Fibroblast of lung (primary cell): ENCODE measurements at regions not wholly inside any gene's neighbourhood (a gene's known extent, or its start where the extent isn't known, plus 50 kb on each side); places are given as distances from the start of the nearest gene placed in this dataset.
A peak's percentile ranks its signal among the peaks of the same experiment; 100 is the strongest.

ENCODE experiments used
- DNase-seq, 2 donors: peaks; one replicate each; pipeline versions ENCODE4 v3.0.0 to v3.0.0-alpha.2; 2010; ENCODE audit warnings: low read depth in 2 of 2
- H2AFZ ChIP-seq: 2 replicates; pipeline ENCODE4 v1.5.1; 2012; ENCODE audit warnings: low read length, control low read depth, inconsistent platforms
- H3K27ac ChIP-seq: 2 replicates; pipeline ENCODE4 v1.5.1; 2011; ENCODE audit warnings: low read length, control low read depth; ENCODE audit not compliant: insufficient read depth
- H3K27me3 ChIP-seq: 2 replicates; pipeline ENCODE4 v1.5.1; 2011; ENCODE audit warnings: mild to moderate bottlenecking, low read length; ENCODE audit not compliant: control insufficient read depth, insufficient read depth
- H3K36me3 ChIP-seq: 2 replicates; pipeline ENCODE4 v1.5.1; 2011; ENCODE audit warnings: low read length; ENCODE audit not compliant: control insufficient read depth, insufficient read depth
- H3K4me1 ChIP-seq: 2 replicates; pipeline ENCODE4 v1.5.1; 2011; ENCODE audit warnings: low read length; ENCODE audit not compliant: control insufficient read depth, insufficient read depth; ENCODE audit errors: extremely low read depth
- H3K4me2 ChIP-seq: 2 replicates; pipeline ENCODE4 v1.5.1; 2011; ENCODE audit warnings: low read length, control low read depth; ENCODE audit not compliant: insufficient read depth; ENCODE audit errors: extremely low read depth
- H3K4me3 ChIP-seq, 4 experiments: fragments of 200-600 bp in 1 of 4; sonication (generic) in 1 of 4; replicated peaks in 1 of 4; 2 replicates each; pipeline ENCODE4 v1.5.1; 2011 to 2016; ENCODE audit warnings: low read length in 4 of 4, low read depth in 3 of 4, mild to moderate bottlenecking in 3 of 4, control low read depth in 2 of 4, inconsistent platforms in 1 of 4, mixed read lengths in 1 of 4; ENCODE audit not compliant: insufficient read depth in 1 of 4; ENCODE audit errors: control extremely low read depth in 1 of 4
- H3K79me2 ChIP-seq: 2 replicates; pipeline ENCODE4 v1.5.1; 2012; ENCODE audit warnings: mild to moderate bottlenecking, low read length, inconsistent platforms; ENCODE audit not compliant: control insufficient read depth, insufficient read depth
- H3K9ac ChIP-seq: 2 replicates; pipeline ENCODE4 v1.5.1; 2011; ENCODE audit warnings: mild to moderate bottlenecking, low read length, control low read depth; ENCODE audit not compliant: insufficient read depth
- H3K9me3 ChIP-seq: 2 replicates; pipeline ENCODE4 v1.5.1; 2012; ENCODE audit warnings: low read depth, low read length; ENCODE audit not compliant: control insufficient read depth, insufficient read depth
- H4K20me1 ChIP-seq: 2 replicates; pipeline ENCODE4 v1.5.1; 2011; ENCODE audit warnings: low read length; ENCODE audit not compliant: control insufficient read depth, insufficient read depth; ENCODE audit errors: extremely low read depth
- CTCF ChIP-seq, 2 donors: IDR thresholded peaks in 1 of 2; conservative IDR thresholded peaks in 1 of 2; 1 replicate in 1 of 2; 2 replicates in 1 of 2; pipeline ENCODE4 v1.5.1; 2011 to 2012; ENCODE audit warnings: low read length in 2 of 2, control low read depth in 1 of 2, inconsistent platforms in 1 of 2, low read depth in 1 of 2, mild to moderate bottlenecking in 1 of 2
- EZH2 ChIP-seq: IDR thresholded peaks from 2 replicates; pipeline ENCODE4 v1.5.1; 2012; ENCODE audit warnings: low read length, control low read depth, mild to moderate bottlenecking; ENCODE audit errors: missing control alignments

GRCh38 chr10:91036807-91037411 is 116.0 kb upstream of the ANKRD1 start:
- H2AFZ ChIP-seq: no peak overlapping the region
- peak; percentile 12 to 66 for DNase-seq
- no peak for TF ChIP-seq CTCF (conservative IDR thresholded peaks at IDR 0.05 in 1 of 2, IDR thresholded peaks at IDR 0.05 in 1 of 2; ENCODE audit: low read depth in 1 of 2, low read length in 2 of 2)
- no peaks in the 10 kb centered on the region for H3K4me1 ChIP-seq
- H3K4me2 ChIP-seq: no peak overlapping the region
- no peaks in the 10 kb centered on the region for H4K20me1 ChIP-seq
- H3K79me2 ChIP-seq: no peaks in the 10 kb centered on the region
- no peaks in the 10 kb centered on the region for H3K36me3 ChIP-seq
- no peaks in the 10 kb centered on the region for H3K27me3 ChIP-seq
- H3K9me3 ChIP-seq: no peaks in the 10 kb centered on the region
- no peak overlapping the region for H3K27ac ChIP-seq
- H3K9ac ChIP-seq: no peak overlapping the region
- no peak overlapping the region for H3K4me3 ChIP-seq

GRCh38 chr10:91038971-91039370 is 118.1 kb upstream of the ANKRD1 start:
- TF ChIP-seq EZH2 (no peak), CTCF (conservative IDR thresholded peaks at IDR 0.05 in 1 of 2, IDR thresholded peaks at IDR 0.05 in 1 of 2; ENCODE audit: low read depth in 1 of 2, low read length in 2 of 2) (no peak)
- H3K36me3 ChIP-seq: no peaks in the 10 kb centered on the region
- H3K4me2 ChIP-seq: no peak overlapping the region
- no peaks in the 10 kb centered on the region for H3K79me2 ChIP-seq
- H4K20me1 ChIP-seq: no peaks in the 10 kb centered on the region
- H3K4me3 ChIP-seq: no peak overlapping the region
- H3K27me3 ChIP-seq: no peaks in the 10 kb centered on the region
- H3K27ac ChIP-seq: no peak overlapping the region
- no peak overlapping the region for H3K9ac ChIP-seq
- no peak for DNase-seq
- no peaks in the 10 kb centered on the region for H3K9me3 ChIP-seq
- H2AFZ ChIP-seq: no peak overlapping the region
- H3K4me1 ChIP-seq: no peaks in the 10 kb centered on the region

GRCh38 chr10:91040343-91040742 is 119.5 kb upstream of the ANKRD1 start:
- H3K4me2 ChIP-seq: no peak overlapping the region
- no peaks in the 10 kb centered on the region for H3K9me3 ChIP-seq
- no peaks in the 10 kb centered on the region for H3K79me2 ChIP-seq
- TF ChIP-seq EZH2 (no peak), CTCF (conservative IDR thresholded peaks at IDR 0.05 in 1 of 2, IDR thresholded peaks at IDR 0.05 in 1 of 2; ENCODE audit: low read depth in 1 of 2, low read length in 2 of 2) (no peak)
- no peak overlapping the region for H3K4me3 ChIP-seq
- H3K27ac ChIP-seq: no peak overlapping the region
- no peaks in the 10 kb centered on the region for H3K36me3 ChIP-seq
- H3K4me1 ChIP-seq: no peaks in the 10 kb centered on the region
- DNase-seq: no peak
- H3K9ac ChIP-seq: no peak overlapping the region
- H3K27me3 ChIP-seq: no peaks in the 10 kb centered on the region
- H2AFZ ChIP-seq: no peak overlapping the region
- no peaks in the 10 kb centered on the region for H4K20me1 ChIP-seq
